ENCODE measurements at regions not wholly inside any gene's neighbourhood (a gene's known extent, or its start where the extent isn't known, plus 50 kb on each side); places are given as distances from the start of the nearest gene placed in this dataset.

DNA sequence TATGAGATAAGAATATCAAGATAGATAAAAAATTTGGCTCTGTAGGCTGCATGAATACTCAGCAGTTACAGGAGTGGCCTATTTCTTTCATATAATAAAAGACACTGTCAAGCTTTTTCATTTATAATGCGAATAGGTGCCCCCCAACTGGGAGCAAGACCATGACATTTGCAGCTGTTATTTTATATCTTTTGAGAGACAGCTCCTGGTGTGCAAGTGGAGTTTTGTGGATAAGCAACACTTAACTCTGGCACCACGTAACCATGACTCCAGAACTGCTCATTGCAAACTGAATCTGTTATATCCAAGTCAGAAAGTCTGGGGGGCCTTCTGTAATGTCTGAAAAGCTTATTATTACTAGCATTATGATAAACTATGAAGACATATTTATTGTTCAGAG, 1372.4 kb downstream of the C4orf33 start:
- TF ChIP-seq, protein P1, sequence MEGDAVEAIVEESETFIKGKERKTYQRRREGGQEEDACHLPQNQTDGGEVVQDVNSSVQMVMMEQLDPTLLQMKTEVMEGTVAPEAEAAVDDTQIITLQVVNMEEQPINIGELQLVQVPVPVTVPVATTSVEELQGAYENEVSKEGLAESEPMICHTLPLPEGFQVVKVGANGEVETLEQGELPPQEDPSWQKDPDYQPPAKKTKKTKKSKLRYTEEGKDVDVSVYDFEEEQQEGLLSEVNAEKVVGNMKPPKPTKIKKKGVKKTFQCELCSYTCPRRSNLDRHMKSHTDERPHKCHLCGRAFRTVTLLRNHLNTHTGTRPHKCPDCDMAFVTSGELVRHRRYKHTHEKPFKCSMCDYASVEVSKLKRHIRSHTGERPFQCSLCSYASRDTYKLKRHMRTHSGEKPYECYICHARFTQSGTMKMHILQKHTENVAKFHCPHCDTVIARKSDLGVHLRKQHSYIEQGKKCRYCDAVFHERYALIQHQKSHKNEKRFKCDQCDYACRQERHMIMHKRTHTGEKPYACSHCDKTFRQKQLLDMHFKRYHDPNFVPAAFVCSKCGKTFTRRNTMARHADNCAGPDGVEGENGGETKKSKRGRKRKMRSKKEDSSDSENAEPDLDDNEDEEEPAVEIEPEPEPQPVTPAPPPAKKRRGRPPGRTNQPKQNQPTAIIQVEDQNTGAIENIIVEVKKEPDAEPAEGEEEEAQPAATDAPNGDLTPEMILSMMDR (IDR thresholded peaks at IDR 0.05; ENCODE audit: extremely low read depth, low read depth, low read length), result no peak
- Histone ChIP-seq H3K79me2 (ENCODE audit: insufficient read depth, low read length) (no peaks in the 10 kb centered on the region), H3K9me3 (ENCODE audit: low read depth, low read length) (no peaks in the 10 kb centered on the region), H4K20me1 (ENCODE audit: insufficient read depth, low read length) (no peaks in the 10 kb centered on the region), H3K27me3 (ENCODE audit: insufficient read depth, low read length) (no peaks in the 10 kb centered on the region), H2AFZ (ENCODE audit: low read length) (no peak overlapping the region), H3K36me3 (ENCODE audit: insufficient read depth, low read length) (no peaks in the 10 kb centered on the region), H3K27ac (ENCODE audit: low read depth, low read length) (no peak overlapping the region), H3K4me3 (ENCODE audit: insufficient read depth, low read length) (no peak overlapping the region), H3K4me1 (ENCODE audit: insufficient read depth, low read length) (no peaks in the 10 kb centered on the region), H3K4me2 (ENCODE audit: insufficient read depth, low read length) (no peak overlapping the region)
- DNase-seq (ENCODE audit: insufficient read length, low spot score, missing footprints), result no peak

GRCh38 chr4:130478406-130478805, 1382.5 kb downstream of the C4orf33 start:
- H2AFZ ChIP-seq (ENCODE audit: low read length), result no peak overlapping the region
- TF ChIP-seq, protein P1 (IDR thresholded peaks at IDR 0.05; ENCODE audit: extremely low read depth, low read depth, low read length), result no peak
- DNase-seq (ENCODE audit: insufficient read length, low spot score, missing footprints), result no peak

GRCh38 chr4:130479020-130479419, 1383.1 kb downstream of the C4orf33 start:
- H3K27ac ChIP-seq (ENCODE audit: low read depth, low read length), result no peak overlapping the region

More at GRCh38 chr4:130478406-130478805, 1382.5 kb downstream of the C4orf33 start:
- no peaks in the 10 kb centered on the region for H3K9me3 ChIP-seq (ENCODE audit: low read depth, low read length)
- H3K4me1 ChIP-seq (ENCODE audit: insufficient read depth, low read length), result no peaks in the 10 kb centered on the region
- no peaks in the 10 kb centered on the region for H3K36me3 ChIP-seq (ENCODE audit: insufficient read depth, low read length)
- H3K4me2 ChIP-seq (ENCODE audit: insufficient read depth, low read length), result no peak overlapping the region
- H3K27ac ChIP-seq (ENCODE audit: low read depth, low read length), result no peak overlapping the region
- no peaks in the 10 kb centered on the region for H3K79me2 ChIP-seq (ENCODE audit: insufficient read depth, low read length)
- no peaks in the 10 kb centered on the region for H3K27me3 ChIP-seq (ENCODE audit: insufficient read depth, low read length)
- H4K20me1 ChIP-seq (ENCODE audit: insufficient read depth, low read length), result no peaks in the 10 kb centered on the region
- H3K4me3 ChIP-seq (ENCODE audit: insufficient read depth, low read length), result no peak overlapping the region

GRCh38 chr4:130479674-130480073, 1383.7 kb downstream of the C4orf33 start:
- TF ChIP-seq, protein P1 (IDR thresholded peaks at IDR 0.05; ENCODE audit: extremely low read depth, low read depth, low read length), result no peak
- no peaks in the 10 kb centered on the region for H3K9me3 ChIP-seq (ENCODE audit: low read depth, low read length)

More at GRCh38 chr4:130479020-130479419, 1383.1 kb downstream of the C4orf33 start:
- Histone ChIP-seq H4K20me1 (ENCODE audit: insufficient read depth, low read length) (no peaks in the 10 kb centered on the region), H3K79me2 (ENCODE audit: insufficient read depth, low read length) (no peaks in the 10 kb centered on the region), H3K9me3 (ENCODE audit: low read depth, low read length) (no peaks in the 10 kb centered on the region), H3K36me3 (ENCODE audit: insufficient read depth, low read length) (no peaks in the 10 kb centered on the region), H3K4me1 (ENCODE audit: insufficient read depth, low read length) (no peaks in the 10 kb centered on the region), H3K4me2 (ENCODE audit: insufficient read depth, low read length) (no peak overlapping the region), H3K4me3 (ENCODE audit: insufficient read depth, low read length) (no peak overlapping the region), H3K27me3 (ENCODE audit: insufficient read depth, low read length) (no peaks in the 10 kb centered on the region), H2AFZ (ENCODE audit: low read length) (no peak overlapping the region)
- DNase-seq (ENCODE audit: insufficient read length, low spot score, missing footprints), result no peak
- TF ChIP-seq, protein P1 (IDR thresholded peaks at IDR 0.05; ENCODE audit: extremely low read depth, low read depth, low read length), result no peak

More at GRCh38 chr4:130479674-130480073, 1383.7 kb downstream of the C4orf33 start:
- H3K36me3 ChIP-seq (ENCODE audit: insufficient read depth, low read length), result no peaks in the 10 kb centered on the region
- no peak overlapping the region for H3K4me3 ChIP-seq (ENCODE audit: insufficient read depth, low read length)
- H3K27me3 ChIP-seq (ENCODE audit: insufficient read depth, low read length), result no peaks in the 10 kb centered on the region
- no peak for DNase-seq (ENCODE audit: insufficient read length, low spot score, missing footprints)
- H4K20me1 ChIP-seq (ENCODE audit: insufficient read depth, low read length), result no peaks in the 10 kb centered on the region
- no peak overlapping the region for H3K4me2 ChIP-seq (ENCODE audit: insufficient read depth, low read length)
- no peak overlapping the region for H3K27ac ChIP-seq (ENCODE audit: low read depth, low read length)
- no peak overlapping the region for H2AFZ ChIP-seq (ENCODE audit: low read length)
- no peaks in the 10 kb centered on the region for H3K79me2 ChIP-seq (ENCODE audit: insufficient read depth, low read length)
- no peaks in the 10 kb centered on the region for H3K4me1 ChIP-seq (ENCODE audit: insufficient read depth, low read length)
